ENCODE measurements at regions not wholly inside any gene's neighbourhood (a gene's known extent, or its start where the extent isn't known, plus 50 kb on each side); places are given as distances from the start of the nearest gene placed in this dataset.

GRCh38 chr5:84603568-84604185, 219.0 kb upstream of the EDIL3 start:
- no peak for TF ChIP-seq CTCF (IDR thresholded peaks at IDR 0.05; ENCODE audit: insufficient read depth, low read length)
- no peak overlapping the region for H3K4me3 ChIP-seq (ENCODE audit: low read depth, low read length)
- peak; percentile 94 for DNase-seq (ENCODE audit: low read depth)

- TF ChIP-seq CTCF (IDR thresholded peaks at IDR 0.05; ENCODE audit: insufficient read depth, low read length), result no peak
- peak; percentile 14 for DNase-seq (ENCODE audit: low read depth)
- no peak overlapping the region for H3K4me3 ChIP-seq (ENCODE audit: low read depth, low read length)
These were observed 217.7 kb upstream of the EDIL3 start for GRCh38 chr5:84602371-84602771.

GRCh38 chr5:84599964-84600363, 215.3 kb upstream of the EDIL3 start:
- no peak for DNase-seq (ENCODE audit: low read depth)
- H3K4me3 ChIP-seq (ENCODE audit: low read depth, low read length), result no peak overlapping the region
- TF ChIP-seq CTCF (IDR thresholded peaks at IDR 0.05; ENCODE audit: insufficient read depth, low read length), result no peak

GRCh38 chr5:84597904-84598303, 213.2 kb upstream of the EDIL3 start:
- no peak overlapping the region for H3K4me3 ChIP-seq (ENCODE audit: low read depth, low read length)
- DNase-seq (ENCODE audit: low read depth), result no peak
- TF ChIP-seq CTCF (IDR thresholded peaks at IDR 0.05; ENCODE audit: insufficient read depth, low read length), result no peak

GRCh38 chr5:84590629-84591028, 205.9 kb upstream of the EDIL3 start:
- no peak overlapping the region for H3K4me3 ChIP-seq (ENCODE audit: low read depth, low read length)
- TF ChIP-seq CTCF (IDR thresholded peaks at IDR 0.05; ENCODE audit: insufficient read depth, low read length), result no peak
- no peak for DNase-seq (ENCODE audit: low read depth)

- no peak overlapping the region for H3K4me3 ChIP-seq (ENCODE audit: low read depth, low read length)
- no peak for TF ChIP-seq CTCF (IDR thresholded peaks at IDR 0.05; ENCODE audit: insufficient read depth, low read length)
- no peak for DNase-seq (ENCODE audit: low read depth)
These were observed 205.2 kb upstream of the EDIL3 start for GRCh38 chr5:84589926-84590325.

- DNase-seq (ENCODE audit: low read depth), result no peak
- no peak overlapping the region for H3K4me3 ChIP-seq (ENCODE audit: low read depth, low read length)
- TF ChIP-seq CTCF (IDR thresholded peaks at IDR 0.05; ENCODE audit: insufficient read depth, low read length), result no peak
These were observed 200.5 kb upstream of the EDIL3 start for GRCh38 chr5:84585218-84585617.
